Transverse colon (tissue), 3 donors: ENCODE measurements at regions not wholly inside any gene's neighbourhood (a gene's known extent, or its start where the extent isn't known, plus 50 kb on each side); places are given as distances from the start of the nearest gene placed in this dataset.

ENCODE experiments used
- EP300 ChIP-seq: sonication (generic); formaldehyde crosslinking; IDR thresholded peaks from one replicate; pipeline ENCODE4 v1.6.1; 2017; ENCODE audit warnings: antibody characterized with exemption, low read depth
- POLR2A ChIP-seq: fragments of 450-650 bp; IDR thresholded peaks from one replicate; pipeline ENCODE4 v1.6.1; 2016; ENCODE audit warnings: antibody characterized with exemption, mild to moderate bottlenecking, moderate library complexity
- TF ChIP-seq, protein P1 (sequence below), 5 experiments: fragments of 200-600 bp in 3 of 5; fragments of 450-650 bp in 2 of 5; sonication (generic) in 3 of 5; IDR thresholded peaks; 1 replicate in 2 of 5; 2 replicates in 3 of 5; pipeline ENCODE4 v1.5.1; 2016 to 2017; ENCODE audit warnings: antibody characterized with exemption in 5 of 5, inconsistent platforms in 3 of 5, mild to moderate bottlenecking in 2 of 5, moderate library complexity in 1 of 5

DNA sequence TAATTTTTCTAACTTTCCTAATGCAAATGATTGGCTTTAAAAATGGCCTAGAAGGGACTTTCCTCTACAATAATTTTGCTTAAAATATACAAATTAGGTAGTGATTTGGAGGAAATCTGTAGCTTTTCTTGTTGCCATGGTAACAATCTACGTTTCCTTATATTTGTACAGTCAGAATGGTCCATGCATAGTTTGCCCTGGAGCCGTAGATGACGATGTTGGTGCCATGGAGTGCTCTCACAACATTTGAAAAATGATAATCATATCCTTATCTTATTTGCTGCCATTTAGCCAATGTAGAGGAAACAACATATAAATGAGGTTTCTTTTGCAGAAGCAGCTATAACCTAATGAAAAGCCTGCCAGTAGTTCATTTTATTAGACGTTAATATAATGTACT lies 89.0 kb upstream of the NMU start:
- TF ChIP-seq POLR2A, result no peak
- TF ChIP-seq, protein P1, sequence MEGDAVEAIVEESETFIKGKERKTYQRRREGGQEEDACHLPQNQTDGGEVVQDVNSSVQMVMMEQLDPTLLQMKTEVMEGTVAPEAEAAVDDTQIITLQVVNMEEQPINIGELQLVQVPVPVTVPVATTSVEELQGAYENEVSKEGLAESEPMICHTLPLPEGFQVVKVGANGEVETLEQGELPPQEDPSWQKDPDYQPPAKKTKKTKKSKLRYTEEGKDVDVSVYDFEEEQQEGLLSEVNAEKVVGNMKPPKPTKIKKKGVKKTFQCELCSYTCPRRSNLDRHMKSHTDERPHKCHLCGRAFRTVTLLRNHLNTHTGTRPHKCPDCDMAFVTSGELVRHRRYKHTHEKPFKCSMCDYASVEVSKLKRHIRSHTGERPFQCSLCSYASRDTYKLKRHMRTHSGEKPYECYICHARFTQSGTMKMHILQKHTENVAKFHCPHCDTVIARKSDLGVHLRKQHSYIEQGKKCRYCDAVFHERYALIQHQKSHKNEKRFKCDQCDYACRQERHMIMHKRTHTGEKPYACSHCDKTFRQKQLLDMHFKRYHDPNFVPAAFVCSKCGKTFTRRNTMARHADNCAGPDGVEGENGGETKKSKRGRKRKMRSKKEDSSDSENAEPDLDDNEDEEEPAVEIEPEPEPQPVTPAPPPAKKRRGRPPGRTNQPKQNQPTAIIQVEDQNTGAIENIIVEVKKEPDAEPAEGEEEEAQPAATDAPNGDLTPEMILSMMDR (IDR thresholded peaks at IDR 0.05), result no peak
- no peak for TF ChIP-seq EP300
